ENCODE measurements at regions not wholly inside any gene's neighbourhood (a gene's known extent, or its start where the extent isn't known, plus 50 kb on each side); places are given as distances from the start of the nearest gene placed in this dataset.

GRCh38 chr11:116400081-116400480 lies 372.7 kb downstream of the BUD13 start:
- Histone ChIP-seq H3K36me3 (ENCODE audit: insufficient read depth) (no peaks in the 10 kb centered on the region), H2AFZ (no peak overlapping the region), H3K4me2 (no peak overlapping the region), H3K27ac (ENCODE audit: low read depth) (no peak overlapping the region), H3K9me2 (ENCODE audit: insufficient read depth) (no peaks in the 10 kb centered on the region; the same call in 1 of the 2 replicates), H3F3A (replicated peaks; ENCODE audit: low read depth) (no peaks in the 10 kb centered on the region), H4K20me1 (replicated peaks; ENCODE audit: insufficient read depth) (no peaks in the 10 kb centered on the region), H3K4me1 (ENCODE audit: insufficient read depth) (peaks cover 19% of the 10 kb centered on the region), H3K79me2 (replicated peaks; ENCODE audit: insufficient read depth) (peaks cover 5% of the 10 kb centered on the region; the same call in 1 of the 2 replicates), H3K27me3 (ENCODE audit: insufficient read depth) (no peaks in the 10 kb centered on the region), H3K4me3 (no peak overlapping the region)
- Mint-ChIP-seq H3K4me1 (peaks cover 22% of the 10 kb centered on the region), H3K27me3 (ENCODE audit: insufficient read depth, low read depth, poor library complexity) (peaks cover 1% of the 10 kb centered on the region), H3K27ac (no peak overlapping the region), H3K4me3 (no peak overlapping the region), H3K36me3 (ENCODE audit: low read depth) (no peaks in the 10 kb centered on the region), H3K9me3 (no peaks in the 10 kb centered on the region)
- DNase-seq (ENCODE audit: low spot score) (no peak), ATAC-seq (no peak)
- TF ChIP-seq STAT1 (IDR thresholded peaks at IDR 0.05; ENCODE audit: unreplicated experiment) (no peak), ZNF114 (CRISPR knock-in tag; IDR thresholded peaks at IDR 0.05) (no peak), NANOG (IDR thresholded peaks at IDR 0.05; ENCODE audit: borderline replicate concordance) (no peak), EZH2phosphoT487 (IDR thresholded peaks at IDR 0.05; ENCODE audit: unreplicated experiment) (no peak), POLR2AphosphoS5 (IDR thresholded peaks at IDR 0.05; ENCODE audit: low read depth) (no peak), EZH2 (IDR thresholded peaks at IDR 0.05; ENCODE audit: low read depth, unreplicated experiment) (no peak), CTCF (conservative IDR thresholded peaks at IDR 0.05; ENCODE audit: low read depth in 2 of 2) (no peak), ZNF462 (CRISPR knock-in tag; IDR thresholded peaks at IDR 0.05) (no peak), REST (IDR thresholded peaks at IDR 0.05; ENCODE audit: unreplicated experiment) (no peak), CREB1 (CRISPR knock-in tag; IDR thresholded peaks at IDR 0.05; ENCODE audit: low read depth) (no peak), JUNB (IDR thresholded peaks at IDR 0.05; ENCODE audit: unreplicated experiment) (no peak)
